Caki2 (cell line): ENCODE measurements at regions not wholly inside any gene's neighbourhood (a gene's known extent, or its start where the extent isn't known, plus 50 kb on each side); places are given as distances from the start of the nearest gene placed in this dataset.
"Not testable (repeated sequence)": the region's sequence is repeated elsewhere in the genome, so short reads cannot be mapped to it uniquely, and the experiment has no call there.

Experiments
- DNase-seq: peaks from one replicate; pipeline ENCODE4 v3.0.0-alpha.2; 2015; ENCODE audit warnings: low read depth
- in situ Hi-C: cut with HindIII; loops from 2 replicates; pipeline ENCODE4 v1.10.0; 2016; ENCODE audit warnings: low sequenced_read_pairs, low pct_unique_long_range_greater_than_20kb, mixed read lengths

DNA sequence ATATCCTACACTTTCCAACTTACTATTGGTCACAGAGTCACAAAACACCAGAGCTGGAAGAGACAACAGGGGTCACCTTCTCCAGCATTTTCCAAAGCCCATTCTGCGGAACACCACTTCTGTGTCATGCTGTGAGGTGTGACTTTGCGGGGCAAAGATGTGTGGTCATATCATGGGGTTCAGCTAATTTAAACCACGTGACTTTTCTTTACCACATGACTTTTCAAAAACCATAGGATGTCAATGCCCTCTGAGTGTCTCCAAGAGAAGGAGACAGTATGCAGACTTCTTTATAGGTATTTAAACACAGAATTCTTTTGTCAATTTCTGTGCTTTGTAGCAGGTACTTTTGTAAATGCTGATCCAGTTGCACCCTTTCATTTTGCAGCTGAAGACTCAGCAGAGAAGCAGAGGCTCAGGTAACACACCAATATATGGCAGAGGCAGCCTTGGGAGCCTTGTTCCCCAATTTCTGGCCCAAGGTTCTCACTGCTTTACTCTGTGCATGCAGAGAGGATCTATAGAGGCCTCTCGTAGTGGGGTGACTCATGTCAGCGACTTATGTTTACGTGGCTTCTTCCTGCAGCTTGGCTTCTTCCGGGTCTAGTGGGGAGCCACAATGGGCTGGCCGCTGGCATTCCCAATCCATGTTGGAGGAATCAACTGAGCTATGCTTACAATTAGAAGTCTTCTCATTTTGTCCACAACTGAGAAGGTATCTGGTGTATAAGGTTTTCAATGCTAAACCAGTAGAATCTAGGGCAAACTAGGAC, 104.0 kb upstream of the RHOBTB1 start:
- DNase-seq, result no peak
- in situ Hi-C loops, result no loop called here

- in situ Hi-C loops, result no loop called here
- DNase-seq, result no peak
Measured at GRCh38 chr10:61047081-61047480, 103.1 kb upstream of the RHOBTB1 start.

- in situ Hi-C loops, DNase-seq: not testable (repeated sequence)
Measured at GRCh38 chr10:61045480-61045879, 101.5 kb upstream of the RHOBTB1 start.

- in situ Hi-C loops, result no loop called here
Measured at GRCh38 chr10:61042533-61042932, 98.5 kb upstream of the RHOBTB1 start.

GRCh38 chr10:61040399-61041016, 96.5 kb upstream of the RHOBTB1 start:
- in situ Hi-C loops, result no loop called here
- no peak for DNase-seq

More at GRCh38 chr10:61042533-61042932, 98.5 kb upstream of the RHOBTB1 start:
- no peak for DNase-seq

GRCh38 chr10:61039868-61040267, 95.9 kb upstream of the RHOBTB1 start:
- no peak for DNase-seq
- in situ Hi-C loops, result no loop called here

DNA sequence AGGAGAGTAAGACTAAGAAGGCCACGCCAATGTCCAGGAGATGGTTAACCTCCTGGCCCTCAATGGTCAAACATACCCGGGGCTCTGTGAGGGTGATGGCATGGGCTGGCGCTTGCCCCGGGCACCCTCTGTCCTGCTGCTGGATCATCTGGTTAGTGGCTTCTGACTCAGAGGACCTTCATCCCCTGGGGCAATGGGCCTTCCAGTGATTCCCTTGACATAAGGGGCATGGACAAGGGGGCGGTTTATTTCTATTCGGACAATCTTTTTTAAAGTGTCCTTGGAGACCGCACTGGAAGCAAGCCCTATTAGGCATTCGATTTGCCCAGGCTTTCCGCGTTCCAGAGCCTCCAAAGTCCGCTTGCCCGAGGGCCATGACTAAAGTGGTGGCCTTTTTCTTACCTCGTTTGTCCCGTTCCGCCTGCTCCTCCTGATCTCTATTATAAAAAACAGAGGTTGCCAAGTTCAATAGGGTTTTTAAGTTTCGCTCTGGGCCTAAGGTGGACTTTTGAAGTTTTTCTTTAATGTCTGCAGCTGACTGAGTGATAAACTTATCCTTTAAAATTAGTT, 93.4 kb upstream of the RHOBTB1 start:
- in situ Hi-C loops, DNase-seq: not testable (repeated sequence)

DNA sequence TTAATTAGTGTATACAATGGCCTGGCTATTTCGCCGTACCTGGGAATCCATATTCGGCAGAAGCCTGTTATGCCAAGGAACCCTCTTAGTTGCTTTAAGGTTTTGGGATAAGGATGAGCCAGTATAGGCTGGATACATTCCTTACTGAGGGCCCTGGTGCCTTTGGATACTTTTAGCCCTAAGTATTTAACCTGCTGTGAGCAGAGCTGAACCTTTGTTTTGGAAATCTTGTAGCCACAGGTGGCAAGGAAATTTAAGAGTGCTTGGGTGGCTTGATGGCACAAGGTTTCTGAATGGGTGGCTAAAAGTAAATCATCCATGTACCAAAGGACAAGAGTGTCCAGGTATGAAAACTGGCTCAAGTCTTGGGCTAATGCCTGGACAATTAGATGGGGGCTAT, 92.2 kb upstream of the RHOBTB1 start:
- in situ Hi-C loops, DNase-seq: not testable (repeated sequence)

DNA sequence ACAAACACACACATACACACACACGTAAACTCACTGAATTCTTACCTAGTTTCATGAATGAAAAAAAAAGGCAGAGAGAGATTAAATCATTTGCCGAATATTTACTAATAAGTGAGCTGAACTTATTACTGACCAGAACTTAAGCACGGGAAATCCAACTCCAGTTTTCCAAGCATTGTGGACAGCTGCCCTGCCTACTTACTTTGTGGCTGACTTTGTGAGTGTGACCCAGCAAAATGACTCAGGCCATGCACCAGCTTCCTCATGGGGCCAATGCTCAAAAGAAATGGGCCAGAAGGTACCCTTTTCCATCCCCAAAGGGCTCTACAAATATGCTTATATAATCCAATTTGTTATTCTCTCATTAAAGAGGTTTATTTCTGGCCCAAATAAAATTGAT, 87.4 kb upstream of the RHOBTB1 start:
- no peak for DNase-seq
- in situ Hi-C loops, result no loop called here

- DNase-seq, result no peak
- in situ Hi-C loops, result no loop called here
Measured at GRCh38 chr10:61029411-61029810, 85.4 kb upstream of the RHOBTB1 start.

DNA sequence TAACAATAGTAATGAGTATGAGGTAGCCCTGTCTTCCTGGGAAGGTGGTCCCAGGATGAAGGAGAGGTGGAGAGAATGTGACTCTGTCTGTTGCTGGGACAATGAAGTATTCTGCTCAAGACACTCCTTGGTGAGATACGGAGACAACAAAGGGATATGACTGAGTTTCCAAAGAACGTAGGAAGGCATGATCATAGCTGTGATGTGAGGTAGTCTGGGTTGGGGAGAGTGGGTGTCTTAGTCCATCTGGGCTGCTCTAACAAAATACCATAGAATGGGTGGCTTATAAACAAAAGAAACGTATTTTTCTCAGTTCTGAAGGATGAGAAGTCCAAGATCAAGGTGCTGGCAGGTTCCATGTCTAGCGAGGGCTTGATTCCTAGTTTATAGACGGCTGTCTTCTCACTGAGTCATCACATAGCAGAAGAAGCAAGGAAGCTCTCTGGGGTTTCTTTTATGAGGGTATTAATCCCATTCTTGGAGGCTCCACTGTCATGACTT, 84.9 kb upstream of the RHOBTB1 start:
- DNase-seq, result no peak
- in situ Hi-C loops, result no loop called here

DNA sequence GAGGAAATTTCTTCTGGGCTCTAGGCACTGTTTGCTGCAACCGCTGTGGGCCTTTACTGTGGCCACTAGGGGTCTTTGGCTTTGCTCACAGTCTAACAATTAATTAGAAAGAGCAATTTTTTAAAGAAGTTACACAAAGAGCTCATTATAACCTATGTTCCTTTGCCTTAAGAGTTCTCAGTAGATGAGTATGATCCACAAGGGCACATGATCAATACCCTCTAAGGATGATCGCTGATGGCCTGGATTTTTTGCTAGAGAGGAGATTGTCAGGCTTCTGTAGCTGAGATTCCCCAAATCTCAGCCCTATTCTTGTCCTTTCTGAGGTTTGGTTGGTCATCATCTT, 80.8 kb upstream of the RHOBTB1 start:
- no peak for DNase-seq
- in situ Hi-C loops, result no loop called here

- in situ Hi-C loops, result no loop called here
- DNase-seq, result no peak
Measured at GRCh38 chr10:61024151-61024855, 80.3 kb upstream of the RHOBTB1 start.

GRCh38 chr10:61023053-61023452, 79.1 kb upstream of the RHOBTB1 start:
- DNase-seq, result no peak
- in situ Hi-C loops, result no loop called here

DNA sequence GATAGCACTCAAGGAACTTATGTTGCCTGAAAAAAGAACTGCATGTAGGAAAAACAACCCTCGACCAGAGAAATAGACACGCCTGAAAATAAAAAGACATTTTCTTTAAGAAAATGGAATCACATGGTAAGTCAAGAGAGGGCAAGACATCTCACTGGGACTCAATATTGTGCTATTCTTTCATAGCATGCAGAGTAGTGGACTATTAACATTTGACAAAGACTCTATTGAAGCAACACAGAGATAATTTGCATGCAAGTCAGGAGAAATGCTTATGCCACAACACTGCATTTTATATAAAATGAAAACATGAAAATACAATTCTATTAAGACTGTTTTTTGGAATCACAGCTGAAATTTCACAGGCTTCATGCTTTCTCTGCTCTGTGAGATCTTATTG, 77.9 kb upstream of the RHOBTB1 start:
- in situ Hi-C loops, result no loop called here

DNA sequence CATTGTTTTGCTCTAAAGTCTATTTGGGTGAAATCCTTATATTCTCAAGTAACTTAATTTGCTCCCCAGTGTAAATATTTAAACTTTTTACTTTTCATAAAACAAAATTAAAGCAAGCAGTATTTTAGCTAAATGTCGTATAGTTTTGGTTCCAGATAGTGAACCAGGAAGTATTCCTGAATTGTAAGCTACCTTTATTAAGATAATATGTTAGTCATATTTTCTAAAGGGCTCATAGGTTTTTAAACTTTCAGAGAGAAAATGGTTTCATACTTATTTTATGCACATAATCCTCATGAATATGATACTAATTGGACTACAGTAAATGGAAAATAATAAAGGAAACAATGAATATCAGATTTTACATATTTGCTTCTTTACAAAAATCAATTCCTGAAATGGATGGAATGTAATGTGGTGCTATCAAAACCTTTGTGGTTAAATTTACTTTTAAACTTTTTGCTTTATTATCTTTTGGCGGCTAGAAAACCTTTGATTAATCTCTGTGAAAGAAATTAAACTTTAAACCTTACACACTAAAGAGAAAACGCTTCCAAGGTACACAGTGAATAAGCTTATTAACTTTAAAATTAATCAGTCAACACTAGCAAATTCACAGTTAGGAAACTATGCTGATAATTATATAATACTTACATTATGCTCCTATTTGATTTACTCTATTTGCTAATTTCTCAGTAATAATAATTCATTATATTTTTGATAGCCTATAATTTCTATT, 76.6 kb upstream of the RHOBTB1 start:
- in situ Hi-C loops, result no loop called here
- no peak for DNase-seq

More for the DNA sequence above, 77.9 kb upstream of the RHOBTB1 start:
- DNase-seq, result no peak

GRCh38 chr10:61018146-61018545, 74.2 kb upstream of the RHOBTB1 start:
- no peak for DNase-seq
- in situ Hi-C loops, result no loop called here

DNA sequence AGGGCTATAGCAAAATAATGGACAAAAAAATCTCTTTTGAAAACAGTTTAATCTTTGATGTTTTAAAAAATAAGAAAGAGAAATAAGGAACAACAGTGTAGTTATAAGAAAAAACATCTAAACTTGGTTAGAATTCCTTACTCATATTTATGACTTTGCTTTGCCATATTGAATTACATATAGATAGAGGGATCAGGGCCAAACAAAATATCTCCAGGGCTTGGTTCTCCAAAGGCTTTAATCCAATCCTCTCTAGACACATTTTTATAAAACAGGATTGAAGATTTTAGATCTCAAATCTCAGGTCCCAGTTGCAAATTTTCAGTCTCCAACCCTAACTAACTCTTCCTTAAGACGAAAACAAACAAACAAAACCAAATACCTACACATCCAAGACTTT, 72.6 kb upstream of the RHOBTB1 start:
- DNase-seq, result no peak
- in situ Hi-C loops, result no loop called here
